Keratinocyte (primary cell): ENCODE measurements at regions not wholly inside any gene's neighbourhood (a gene's known extent, or its start where the extent isn't known, plus 50 kb on each side); places are given as distances from the start of the nearest gene placed in this dataset.

ENCODE experiments used
- EZH2 ChIP-seq: IDR thresholded peaks from one replicate; pipeline ENCODE4 v1.6.1; 2012; ENCODE audit warnings: inconsistent platforms, mild to moderate bottlenecking, low read length, moderate library complexity
- TF ChIP-seq, protein P1 (sequence below), 3 experiments: IDR thresholded peaks in 1 of 3; conservative IDR thresholded peaks in 1 of 3; optimal IDR thresholded peaks in 1 of 3; 2 replicates in 2 of 3; 3 replicates in 1 of 3; pipeline versions ENCODE3 to v1.5.1; 2011; ENCODE audit warnings: low read length in 3 of 3, mild to moderate bottlenecking in 3 of 3, moderate library complexity in 2 of 3, control low read depth in 1 of 3, inconsistent platforms in 1 of 3; ENCODE audit not compliant: insufficient read depth in 2 of 3; ENCODE audit errors: extremely low read depth in 1 of 3

GRCh38 chr3:178041931-178042330 is 494.3 kb upstream of the KCNMB2 start:
- TF ChIP-seq, protein P1, sequence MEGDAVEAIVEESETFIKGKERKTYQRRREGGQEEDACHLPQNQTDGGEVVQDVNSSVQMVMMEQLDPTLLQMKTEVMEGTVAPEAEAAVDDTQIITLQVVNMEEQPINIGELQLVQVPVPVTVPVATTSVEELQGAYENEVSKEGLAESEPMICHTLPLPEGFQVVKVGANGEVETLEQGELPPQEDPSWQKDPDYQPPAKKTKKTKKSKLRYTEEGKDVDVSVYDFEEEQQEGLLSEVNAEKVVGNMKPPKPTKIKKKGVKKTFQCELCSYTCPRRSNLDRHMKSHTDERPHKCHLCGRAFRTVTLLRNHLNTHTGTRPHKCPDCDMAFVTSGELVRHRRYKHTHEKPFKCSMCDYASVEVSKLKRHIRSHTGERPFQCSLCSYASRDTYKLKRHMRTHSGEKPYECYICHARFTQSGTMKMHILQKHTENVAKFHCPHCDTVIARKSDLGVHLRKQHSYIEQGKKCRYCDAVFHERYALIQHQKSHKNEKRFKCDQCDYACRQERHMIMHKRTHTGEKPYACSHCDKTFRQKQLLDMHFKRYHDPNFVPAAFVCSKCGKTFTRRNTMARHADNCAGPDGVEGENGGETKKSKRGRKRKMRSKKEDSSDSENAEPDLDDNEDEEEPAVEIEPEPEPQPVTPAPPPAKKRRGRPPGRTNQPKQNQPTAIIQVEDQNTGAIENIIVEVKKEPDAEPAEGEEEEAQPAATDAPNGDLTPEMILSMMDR (optimal IDR thresholded peaks at IDR 0.05 in 1 of 3, IDR thresholded peaks at IDR 0.05 in 1 of 3, conservative IDR thresholded peaks at IDR 0.05 in 1 of 3; ENCODE audit: extremely low read depth in 1 of 3, insufficient read depth in 2 of 3, low read length in 3 of 3), result no peak
- no peak for TF ChIP-seq EZH2
